GM12892 (cell line): ENCODE measurements at regions not wholly inside any gene's neighbourhood (a gene's known extent, or its start where the extent isn't known, plus 50 kb on each side); places are given as distances from the start of the nearest gene placed in this dataset.

Source experiments
- POLR2AphosphoS5 ChIP-seq: IDR thresholded peaks from 2 replicates; pipeline ENCODE4 v1.6.1; 2011; ENCODE audit warnings: low read depth, low read length, control low read depth
- TAF1 ChIP-seq: IDR thresholded peaks from 2 replicates; pipeline ENCODE4 v1.6.1; 2011; ENCODE audit warnings: low read depth, mild to moderate bottlenecking, control low read depth, low read length, borderline replicate concordance

- TF ChIP-seq POLR2AphosphoS5: no peak
- TF ChIP-seq TAF1: no peak
These were observed 665.5 kb downstream of the NTRK3 start for GRCh38 chr15:87591042-87591441.
